OCI-LY3 (cell line): ENCODE measurements at regions not wholly inside any gene's neighbourhood (a gene's known extent, or its start where the extent isn't known, plus 50 kb on each side); places are given as distances from the start of the nearest gene placed in this dataset.
"Not testable (repeated sequence)": the region's sequence is repeated elsewhere in the genome, so short reads cannot be mapped to it uniquely, and the experiment has no call there.

Source experiments
- H2AFZ ChIP-seq: fragments of 200-600, 300-600 bp; shearing (Covaris generic); 2 replicates; pipeline ENCODE4 v1.6.0; 2014; ENCODE audit warnings: antibody characterized with exemption, low read depth, low read length
- H3K27ac ChIP-seq: fragments of 200-600, 300-600 bp; sonication (generic); 2 replicates; pipeline ENCODE4 v1.5.1; 2014; ENCODE audit warnings: mild to moderate bottlenecking, low read length, moderate library complexity, mixed read lengths
- H3K27me3 ChIP-seq: fragments of 200-600, 300-600 bp; sonication (generic); 2 replicates; pipeline ENCODE4 v1.6.1; 2014; ENCODE audit warnings: low read depth, low read length, mixed read lengths
- H3K36me3 ChIP-seq: fragments of 200-600, 300-600 bp; sonication (generic); replicated peaks from 2 replicates; pipeline ENCODE3; 2014; ENCODE audit warnings: low read depth, low read length, mixed read lengths
- H3K4me1 ChIP-seq: fragments of 300-600, 200-600 bp; sonication (generic); 2 replicates; pipeline ENCODE4 v1.6.1; 2014; ENCODE audit warnings: low read length, mixed read lengths
- H3K4me2 ChIP-seq: fragments of 200-600, 300-600 bp; sonication (generic); 2 replicates; pipeline ENCODE4 v1.6.1; 2014; ENCODE audit warnings: low read length, mixed read lengths
- H3K4me3 ChIP-seq: fragments of 300-600, 200-600 bp; sonication (generic); 2 replicates; pipeline ENCODE4 v1.5.1; 2014; ENCODE audit warnings: antibody characterized with exemption, mild to moderate bottlenecking, low read length, moderate library complexity
- H3K79me2 ChIP-seq: fragments of 300-600, 200-600 bp; shearing (Covaris generic); 2 replicates; pipeline ENCODE4 v1.6.1; 2014; ENCODE audit warnings: mild to moderate bottlenecking, low read length, mixed read lengths
- H3K9ac ChIP-seq: fragments of 300-600, 200-600 bp; shearing (Covaris generic); 2 replicates; pipeline ENCODE4 v1.6.0; 2014; ENCODE audit warnings: mild to moderate bottlenecking, low read length, moderate library complexity
- H3K9me3 ChIP-seq: fragments of 200-600, 300-600 bp; shearing (Covaris generic); 2 replicates; pipeline ENCODE4 v1.6.1; 2014; ENCODE audit warnings: low read length, mixed read lengths; ENCODE audit not compliant: insufficient read depth
- H4K20me1 ChIP-seq: fragments of 200-600, 300-600 bp; sonication (generic); 2 replicates; pipeline ENCODE4 v1.6.1; 2016; ENCODE audit warnings: low read length, mixed read lengths; ENCODE audit not compliant: insufficient read depth
- CTCF ChIP-seq: fragments of 200-600, 300-600 bp; sonication (generic); IDR thresholded peaks from 2 replicates; pipeline ENCODE4 v1.5.1; 2014; ENCODE audit warnings: antibody characterized with exemption, low read length, low read depth
- EZH2phosphoT487 ChIP-seq: fragments of 200-600 bp; shearing (Covaris generic); IDR thresholded peaks from 2 replicates; pipeline ENCODE4 v1.6.1; 2018; ENCODE audit warnings: antibody characterized with exemption, mixed run types, low read depth

DNA sequence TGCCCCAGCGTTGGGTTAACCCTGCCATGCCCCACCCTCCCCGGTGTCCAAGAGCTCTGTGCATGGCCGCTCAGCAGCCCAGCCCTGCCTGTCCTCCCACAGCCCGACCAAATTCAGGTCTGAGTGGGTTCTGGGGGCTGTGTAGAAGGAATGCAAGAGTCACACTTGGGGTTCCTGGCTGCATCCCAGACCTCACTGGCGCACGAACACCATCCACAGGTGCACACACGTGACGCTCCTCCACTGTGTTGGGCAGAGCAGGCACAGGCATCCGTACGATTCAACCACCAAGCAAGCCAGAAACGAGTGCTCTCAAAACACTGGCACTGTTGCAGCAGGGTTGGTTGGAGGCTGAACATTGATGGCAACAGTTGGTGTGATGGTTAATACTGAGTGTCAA lies 93.9 kb downstream of the OLFM1 start:
- no peaks in the 10 kb centered on the region for H4K20me1 ChIP-seq
- H3K27ac ChIP-seq: no peak overlapping the region
- H3K4me2 ChIP-seq: no peak overlapping the region
- H3K9ac ChIP-seq: no peak overlapping the region
- no peaks in the 10 kb centered on the region for H3K27me3 ChIP-seq
- no peaks in the 10 kb centered on the region for H3K36me3 ChIP-seq
- TF ChIP-seq CTCF: no peak
- TF ChIP-seq EZH2phosphoT487: no peak
- H3K79me2 ChIP-seq: no peaks in the 10 kb centered on the region
- H3K4me3 ChIP-seq: no peak overlapping the region
- H2AFZ ChIP-seq: no peak overlapping the region
- no peaks in the 10 kb centered on the region for H3K9me3 ChIP-seq
- H3K4me1 ChIP-seq: no peaks in the 10 kb centered on the region

DNA sequence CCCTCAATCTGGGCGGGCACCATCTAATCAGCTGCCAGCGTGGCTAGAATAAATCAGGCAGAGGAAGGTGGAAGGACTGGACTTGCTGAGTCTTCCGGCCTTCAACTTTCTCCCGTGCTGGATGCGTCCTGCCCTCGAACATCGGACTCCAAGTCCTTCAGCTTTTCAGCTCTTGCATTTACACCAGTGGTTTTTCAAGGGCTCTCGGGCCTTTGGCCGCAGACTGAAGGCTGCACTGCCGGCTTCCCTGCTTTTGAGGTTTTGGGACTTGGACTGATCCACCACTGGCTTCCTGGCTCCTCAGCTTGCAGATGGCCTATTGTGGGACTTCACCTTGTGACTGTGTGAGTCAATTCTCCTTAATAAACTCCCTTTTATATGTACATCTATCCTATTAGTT lies 94.4 kb downstream of the OLFM1 start:
- not testable (repeated sequence) for H3K4me3 ChIP-seq, H3K79me2 ChIP-seq, H3K9ac ChIP-seq, H3K4me2 ChIP-seq, H2AFZ ChIP-seq, H3K4me1 ChIP-seq, H4K20me1 ChIP-seq, H3K9me3 ChIP-seq, H3K27ac ChIP-seq, H3K27me3 ChIP-seq, H3K36me3 ChIP-seq

DNA sequence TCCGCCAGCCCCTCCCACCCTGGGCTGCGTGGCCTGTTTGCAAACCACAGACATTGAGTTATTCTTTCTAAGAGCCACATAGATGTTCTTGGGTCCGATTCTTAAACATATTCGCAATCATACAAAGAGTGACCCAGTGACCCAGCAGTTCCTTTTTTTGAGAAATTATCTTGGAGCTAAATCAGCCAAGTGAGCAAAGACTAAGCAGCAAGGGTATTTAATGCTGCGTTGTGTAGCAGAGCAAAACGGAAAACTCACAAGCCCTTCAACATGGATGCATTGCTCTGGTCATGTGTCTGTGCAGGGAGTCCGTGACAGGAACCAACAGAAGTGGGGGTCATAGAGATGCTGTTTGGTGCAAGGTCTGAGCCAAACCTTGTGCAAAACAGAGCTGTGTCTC lies 95.6 kb downstream of the OLFM1 start:
- Histone ChIP-seq H4K20me1 (no peaks in the 10 kb centered on the region), H3K27me3 (no peaks in the 10 kb centered on the region), H2AFZ (no peak overlapping the region), H3K4me3 (no peak overlapping the region), H3K4me2 (no peak overlapping the region), H3K9me3 (no peaks in the 10 kb centered on the region), H3K9ac (no peak overlapping the region), H3K36me3 (no peaks in the 10 kb centered on the region), H3K4me1 (no peaks in the 10 kb centered on the region), H3K79me2 (no peaks in the 10 kb centered on the region), H3K27ac (no peak overlapping the region)
- no peak for TF ChIP-seq CTCF
- no peak for TF ChIP-seq EZH2phosphoT487

- Histone ChIP-seq H3K9me3 (no peaks in the 10 kb centered on the region), H4K20me1 (no peaks in the 10 kb centered on the region)
Measured at GRCh38 chr9:135183528-135184180, 96.2 kb downstream of the OLFM1 start.

More at GRCh38 chr9:135183528-135184180, 96.2 kb downstream of the OLFM1 start:
- no peak overlapping the region for H3K4me3 ChIP-seq
- no peaks in the 10 kb centered on the region for H3K4me1 ChIP-seq
- no peak overlapping the region for H3K27ac ChIP-seq
- H3K9ac ChIP-seq: no peak overlapping the region
- no peaks in the 10 kb centered on the region for H3K36me3 ChIP-seq
- no peaks in the 10 kb centered on the region for H3K27me3 ChIP-seq
- no peak overlapping the region for H2AFZ ChIP-seq
- no peak overlapping the region for H3K4me2 ChIP-seq
- no peaks in the 10 kb centered on the region for H3K79me2 ChIP-seq
- TF ChIP-seq CTCF: no peak
- TF ChIP-seq EZH2phosphoT487: no peak
